GM13977 (cell line): ENCODE measurements at regions not wholly inside any gene's neighbourhood (a gene's known extent, or its start where the extent isn't known, plus 50 kb on each side); places are given as distances from the start of the nearest gene placed in this dataset.

Experiments used
- DNase-seq: peaks from one replicate; pipeline ENCODE4 v3.0.0; 2012; ENCODE audit warnings: low spot score
- CTCF ChIP-seq: IDR thresholded peaks from 2 replicates; pipeline ENCODE4 v1.5.1; 2012; ENCODE audit warnings: mild to moderate bottlenecking, control low read depth; ENCODE audit not compliant: insufficient read depth; ENCODE audit errors: extremely low read depth, missing control alignments
- in situ Hi-C: fragments of 300-500 bp; cut with MboI; formaldehyde crosslinking; loops from one replicate; pipeline ENCODE4 v1.12.0; 2022; ENCODE audit warnings: low sequenced_read_pairs, low pct_unique_long_range_greater_than_20kb, mixed read lengths, inconsistent platforms; ENCODE audit not compliant: unreplicated experiment

DNA sequence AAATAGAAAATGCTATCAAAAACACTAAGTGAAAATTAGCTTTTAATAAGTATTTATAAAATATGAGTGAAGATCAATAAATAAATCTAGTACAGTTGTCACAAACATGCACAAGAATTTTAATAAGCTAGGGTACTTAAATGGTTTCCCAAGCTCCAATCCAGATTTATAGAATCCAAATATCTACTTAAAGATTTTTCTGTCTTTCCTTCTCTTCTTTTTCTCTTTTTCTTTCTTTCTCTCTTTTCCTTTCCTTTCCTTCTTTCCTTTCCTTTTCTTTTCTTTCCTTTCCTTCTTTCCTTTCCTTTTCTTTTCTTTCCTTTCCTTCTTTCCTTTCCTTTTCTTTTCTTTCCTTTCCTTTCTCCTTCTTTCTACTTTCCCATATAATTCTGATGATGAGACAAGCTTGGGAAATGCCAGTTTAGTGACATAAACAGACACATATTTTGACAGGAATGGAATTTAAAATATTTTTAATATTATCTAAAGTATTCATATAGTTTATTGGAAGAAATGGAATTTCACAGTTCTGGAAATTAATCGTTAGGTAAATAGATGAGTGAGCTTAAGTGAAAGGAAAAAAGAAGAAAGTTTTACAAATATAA, 832.8 kb downstream of the NR2F1-AS1 start:
- in situ Hi-C loops: no loop called here
- DNase-seq: no peak
- TF ChIP-seq CTCF: no peak

GRCh38 chr5:92741906-92742305, 839.1 kb downstream of the NR2F1-AS1 start:
- no peak for TF ChIP-seq CTCF
- no peak for DNase-seq
- in situ Hi-C loops: no loop called here

GRCh38 chr5:92734211-92734940, 846.6 kb downstream of the NR2F1-AS1 start:
- in situ Hi-C loops: no loop called here
- TF ChIP-seq CTCF: no peak
- no peak for DNase-seq

DNA sequence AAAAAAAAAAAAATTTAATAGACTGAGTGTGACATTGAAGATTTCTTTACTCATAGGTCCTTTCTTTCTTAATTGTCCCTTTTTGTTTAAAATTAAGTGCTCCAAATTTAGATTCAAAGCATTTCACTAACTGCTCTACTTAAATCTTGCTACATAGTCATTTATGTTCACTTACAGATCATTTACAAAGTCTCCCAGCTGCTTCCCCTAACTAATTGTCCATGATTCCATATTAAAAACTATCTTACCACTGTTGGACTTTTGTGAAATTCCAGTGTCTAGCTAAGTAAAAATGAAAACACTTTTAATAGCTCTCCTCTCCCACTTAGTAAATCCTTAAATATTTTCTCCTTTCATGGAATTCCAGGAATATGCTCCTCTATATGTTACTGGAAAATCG, 850.5 kb downstream of the NR2F1-AS1 start:
- TF ChIP-seq CTCF: no peak

GRCh38 chr5:92729088-92729487, 851.9 kb downstream of the NR2F1-AS1 start:
- in situ Hi-C loops: no loop called here
- DNase-seq: no peak
- TF ChIP-seq CTCF: no peak

More for the DNA sequence above, 850.5 kb downstream of the NR2F1-AS1 start:
- in situ Hi-C loops: no loop called here
- no peak for DNase-seq

DNA sequence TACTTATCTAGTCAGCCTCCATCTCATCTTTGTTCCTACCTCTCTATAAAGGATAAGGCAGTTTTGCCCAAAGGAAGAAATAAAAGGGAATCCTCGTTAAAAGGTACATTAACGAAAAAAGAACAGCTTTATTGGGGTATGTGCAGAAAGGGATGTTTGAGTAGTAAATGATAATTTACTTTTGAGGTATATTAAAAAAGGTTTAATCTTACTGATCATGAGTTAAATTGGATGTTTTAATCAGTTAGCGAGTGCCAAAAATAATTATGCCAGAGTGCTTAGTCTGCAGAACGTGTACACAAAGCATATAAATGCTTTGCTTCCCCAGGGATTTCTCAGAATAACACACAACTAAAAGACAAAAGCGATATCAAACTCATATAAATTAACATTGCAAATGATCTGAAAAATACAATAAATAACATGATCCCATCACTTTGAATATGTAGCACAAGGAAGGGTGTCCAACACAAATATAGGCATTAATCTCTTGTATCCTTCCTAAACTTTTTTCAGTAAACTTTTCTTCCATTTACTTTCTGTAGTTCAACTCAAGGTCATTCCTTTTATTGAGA, 865.0 kb downstream of the NR2F1-AS1 start:
- DNase-seq: no peak
- in situ Hi-C loops: no loop called here
- TF ChIP-seq CTCF: no peak
